ENCODE measurements at regions not wholly inside any gene's neighbourhood (a gene's known extent, or its start where the extent isn't known, plus 50 kb on each side); places are given as distances from the start of the nearest gene placed in this dataset.

DNA sequence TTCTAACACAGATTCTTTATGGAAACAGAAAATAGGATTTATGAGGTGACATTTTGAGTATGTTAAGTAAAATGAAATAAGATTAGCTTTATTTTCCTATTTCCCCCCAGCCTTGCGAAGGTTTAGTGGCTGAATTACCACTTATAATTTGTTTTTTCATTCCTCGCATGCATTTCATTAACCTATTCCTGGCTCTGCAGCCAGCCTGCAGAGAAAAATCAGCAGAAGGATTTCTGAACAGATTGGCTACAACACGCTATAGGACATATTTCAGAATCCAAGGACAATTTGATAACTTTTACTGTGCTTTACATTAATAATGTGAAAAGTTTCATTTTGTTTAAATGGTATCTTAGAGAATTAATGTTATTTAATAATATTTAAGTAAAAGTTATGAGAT lies 162.4 kb upstream of the MMS22L start:
- TF ChIP-seq, protein P1, sequence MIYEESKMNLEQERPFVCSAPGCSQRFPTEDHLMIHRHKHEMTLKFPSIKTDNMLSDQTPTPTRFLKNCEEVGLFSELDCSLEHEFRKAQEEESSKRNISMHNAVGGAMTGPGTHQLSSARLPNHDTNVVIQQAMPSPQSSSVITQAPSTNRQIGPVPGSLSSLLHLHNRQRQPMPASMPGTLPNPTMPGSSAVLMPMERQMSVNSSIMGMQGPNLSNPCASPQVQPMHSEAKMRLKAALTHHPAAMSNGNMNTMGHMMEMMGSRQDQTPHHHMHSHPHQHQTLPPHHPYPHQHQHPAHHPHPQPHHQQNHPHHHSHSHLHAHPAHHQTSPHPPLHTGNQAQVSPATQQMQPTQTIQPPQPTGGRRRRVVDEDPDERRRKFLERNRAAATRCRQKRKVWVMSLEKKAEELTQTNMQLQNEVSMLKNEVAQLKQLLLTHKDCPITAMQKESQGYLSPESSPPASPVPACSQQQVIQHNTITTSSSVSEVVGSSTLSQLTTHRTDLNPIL (CRISPR knock-in tag; IDR thresholded peaks at IDR 0.05; ENCODE audit: low read depth) = no peak
- TF ChIP-seq GLIS3 (CRISPR knock-in tag; IDR thresholded peaks at IDR 0.05) = no peak
- TF ChIP-seq ZFP3 (CRISPR knock-in tag; IDR thresholded peaks at IDR 0.05) = no peak
- no peak for TF ChIP-seq ISL1 (CRISPR knock-in tag; IDR thresholded peaks at IDR 0.05)
- TF ChIP-seq CSDC2 (CRISPR knock-in tag; IDR thresholded peaks at IDR 0.05) = no peak
- TF ChIP-seq ZNF565 (CRISPR knock-in tag; conservative IDR thresholded peaks at IDR 0.05; ENCODE audit: low read depth) = no peak
- no peak for TF ChIP-seq PPARA (CRISPR knock-in tag; IDR thresholded peaks at IDR 0.05; ENCODE audit: borderline replicate concordance)
- no peak for TF ChIP-seq ESRRG (CRISPR knock-in tag; IDR thresholded peaks at IDR 0.05)
- TF ChIP-seq ZFP30 (CRISPR knock-in tag; IDR thresholded peaks at IDR 0.05) = no peak
- TF ChIP-seq, protein P2, sequence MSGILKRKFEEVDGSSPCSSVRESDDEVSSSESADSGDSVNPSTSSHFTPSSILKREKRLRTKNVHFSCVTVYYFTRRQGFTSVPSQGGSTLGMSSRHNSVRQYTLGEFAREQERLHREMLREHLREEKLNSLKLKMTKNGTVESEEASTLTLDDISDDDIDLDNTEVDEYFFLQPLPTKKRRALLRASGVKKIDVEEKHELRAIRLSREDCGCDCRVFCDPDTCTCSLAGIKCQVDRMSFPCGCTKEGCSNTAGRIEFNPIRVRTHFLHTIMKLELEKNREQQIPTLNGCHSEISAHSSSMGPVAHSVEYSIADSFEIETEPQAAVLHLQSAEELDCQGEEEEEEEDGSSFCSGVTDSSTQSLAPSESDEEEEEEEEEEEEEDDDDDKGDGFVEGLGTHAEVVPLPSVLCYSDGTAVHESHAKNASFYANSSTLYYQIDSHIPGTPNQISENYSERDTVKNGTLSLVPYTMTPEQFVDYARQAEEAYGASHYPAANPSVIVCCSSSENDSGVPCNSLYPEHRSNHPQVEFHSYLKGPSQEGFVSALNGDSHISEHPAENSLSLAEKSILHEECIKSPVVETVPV (CRISPR knock-in tag; IDR thresholded peaks at IDR 0.05) = no peak

Measured in SK-N-SH treated with all-trans-retinoic acid at 6 μM for 48 hours (cell line).